Activated CD4-positive, alpha-beta T cell treated with anti-CD3 and anti-CD28 coated beads, Interleukin-2, amount 50 U/mL, for 48 hours (primary cell): ENCODE measurements at regions not wholly inside any gene's neighbourhood (a gene's known extent, or its start where the extent isn't known, plus 50 kb on each side); places are given as distances from the start of the nearest gene placed in this dataset.

Experiments used
- DNase-seq, 2 experiments: peaks; one replicate each; pipeline ENCODE4 v3.0.0-alpha.2; 2020

- no peak for DNase-seq
Measured at GRCh38 chr1:30511991-30512913, 211.1 kb downstream of the MATN1 start.

GRCh38 chr1:30511563-30511962, 211.8 kb downstream of the MATN1 start:
- no peak for DNase-seq

DNA sequence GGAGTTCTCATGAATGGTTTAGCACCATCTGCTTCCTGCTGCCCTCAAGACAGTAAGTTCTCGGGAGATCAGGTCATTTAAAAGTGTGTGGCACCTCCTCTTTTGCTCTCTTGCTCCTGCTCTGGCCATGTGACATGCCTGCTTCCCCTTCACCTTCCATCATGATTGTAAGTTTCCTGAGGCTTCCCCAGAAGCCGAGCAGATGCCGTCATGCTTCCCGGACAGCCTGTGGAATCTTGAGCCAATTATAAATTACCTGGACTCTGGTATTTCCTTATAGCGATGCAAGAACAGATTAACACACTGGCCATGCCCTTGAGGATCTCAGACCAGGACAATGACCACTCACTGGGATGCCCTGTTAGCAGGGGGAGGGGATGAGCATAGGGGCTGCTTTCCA, 212.3 kb downstream of the MATN1 start:
- DNase-seq: no peak

- no peak for DNase-seq
Measured at GRCh38 chr1:30509670-30510069, 213.7 kb downstream of the MATN1 start.

GRCh38 chr1:30508611-30509010, 214.8 kb downstream of the MATN1 start:
- DNase-seq: no peak

- DNase-seq: no peak
Measured at GRCh38 chr1:30508175-30508448, 215.3 kb downstream of the MATN1 start.

DNA sequence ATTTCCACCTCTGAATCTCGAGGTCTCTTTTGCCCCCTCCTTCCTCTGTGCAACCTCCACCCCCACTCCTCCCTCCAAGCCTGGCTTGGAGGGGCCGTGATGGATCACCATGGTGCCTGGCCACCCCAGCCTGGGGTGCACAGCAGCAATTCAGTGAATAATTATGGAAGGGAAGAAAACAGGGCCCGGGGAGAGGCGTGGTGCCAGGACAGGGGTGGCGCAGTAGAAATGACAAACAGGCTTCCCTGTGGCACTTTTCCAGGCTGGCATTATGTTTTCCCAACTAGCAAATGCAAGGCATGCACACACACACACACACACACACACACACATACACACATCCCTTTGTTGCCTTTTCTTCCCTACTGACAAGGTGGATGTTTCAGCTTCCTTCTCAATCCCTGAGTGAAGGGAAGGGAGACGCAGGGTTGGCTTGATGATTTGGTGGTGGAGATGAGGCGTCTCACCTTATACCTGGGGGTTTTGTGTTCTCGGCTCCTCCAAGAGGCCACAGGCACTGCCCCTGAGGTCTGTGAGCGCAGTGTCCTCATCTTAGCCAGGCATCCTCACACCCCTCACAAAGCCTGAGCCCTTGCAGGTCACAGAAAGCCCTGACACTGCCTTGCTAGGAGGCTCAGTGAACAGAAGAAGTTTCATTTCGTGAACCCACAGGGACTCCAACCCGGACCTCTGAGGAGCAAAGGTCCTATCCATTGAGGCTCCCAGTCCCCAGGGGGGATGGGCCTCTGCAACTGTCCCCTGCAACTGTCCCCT, 215.8 kb downstream of the MATN1 start:
- no peak for DNase-seq

DNA sequence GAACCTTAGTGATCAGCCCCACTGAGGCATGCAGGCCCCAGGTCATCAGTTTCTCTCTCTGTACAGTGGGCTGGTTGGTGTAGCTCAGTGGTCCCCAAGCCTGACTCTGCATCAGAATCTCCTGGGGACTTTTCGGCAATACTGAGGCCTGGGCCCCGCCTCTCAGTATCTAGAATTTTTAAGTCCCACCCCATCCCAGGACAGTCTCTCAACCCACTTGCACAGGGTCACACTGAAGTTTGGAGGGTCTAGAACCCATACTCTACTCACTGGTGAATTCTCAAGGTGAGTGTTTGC, 216.4 kb downstream of the MATN1 start:
- no peak for DNase-seq

DNA sequence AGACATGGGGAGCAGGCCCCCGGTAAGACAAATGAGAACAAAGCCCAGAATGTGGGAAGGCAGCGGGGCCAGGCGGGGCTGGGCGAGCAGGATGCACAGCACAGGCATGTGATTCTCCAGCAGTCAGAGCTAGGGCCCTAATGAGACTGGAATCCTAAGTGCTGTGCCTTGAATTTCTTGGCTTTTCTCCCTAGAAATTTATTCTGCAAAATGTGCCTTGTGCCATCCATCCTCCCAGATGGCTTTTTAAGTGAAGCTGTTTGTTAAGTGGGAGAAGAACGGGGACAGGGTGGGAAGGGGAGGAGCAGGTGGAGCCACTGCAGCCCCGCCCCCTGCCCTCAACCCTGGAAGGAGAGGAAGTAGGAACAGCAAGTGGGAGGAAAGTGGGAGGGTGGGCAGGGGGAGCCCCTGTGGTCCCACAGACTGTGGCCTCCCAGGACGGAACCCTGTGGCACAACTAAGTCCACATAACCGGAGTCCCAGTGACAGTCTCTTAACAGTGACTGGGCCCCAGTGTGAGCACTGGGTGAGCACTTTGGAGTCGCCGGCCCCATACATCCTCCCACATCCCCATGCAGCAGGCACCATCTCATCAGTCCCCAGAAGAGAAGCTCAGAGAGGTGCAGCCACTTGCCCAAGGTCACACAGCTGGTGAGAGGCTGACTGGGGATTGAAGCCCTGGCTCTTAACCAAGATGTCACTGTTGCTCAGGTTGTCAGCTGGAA, 216.9 kb downstream of the MATN1 start:
- DNase-seq: no peak

DNA sequence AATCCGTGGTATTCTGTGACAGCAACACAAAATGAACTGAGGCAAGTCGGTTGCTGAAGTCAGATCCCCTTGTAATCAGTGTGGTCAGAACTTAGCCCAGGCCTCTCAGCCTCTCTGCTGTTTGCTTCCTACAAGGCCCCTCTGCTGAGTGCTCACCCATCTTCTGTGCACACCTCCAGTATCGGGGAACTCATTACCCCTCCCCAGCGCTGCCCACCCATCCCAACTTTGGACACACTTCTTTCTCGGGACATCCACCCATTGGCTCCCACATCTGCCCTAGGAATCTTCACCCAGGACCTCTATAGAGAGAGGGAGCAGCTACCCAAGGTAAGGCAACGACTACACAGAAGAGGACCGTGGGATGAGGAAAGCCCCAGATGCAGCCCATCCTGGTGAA, 217.5 kb downstream of the MATN1 start:
- no peak for DNase-seq

GRCh38 chr1:30492451-30492850, 230.9 kb downstream of the MATN1 start:
- no peak for DNase-seq

- DNase-seq: no peak
Measured at GRCh38 chr1:30491831-30492230, 231.6 kb downstream of the MATN1 start.

DNA sequence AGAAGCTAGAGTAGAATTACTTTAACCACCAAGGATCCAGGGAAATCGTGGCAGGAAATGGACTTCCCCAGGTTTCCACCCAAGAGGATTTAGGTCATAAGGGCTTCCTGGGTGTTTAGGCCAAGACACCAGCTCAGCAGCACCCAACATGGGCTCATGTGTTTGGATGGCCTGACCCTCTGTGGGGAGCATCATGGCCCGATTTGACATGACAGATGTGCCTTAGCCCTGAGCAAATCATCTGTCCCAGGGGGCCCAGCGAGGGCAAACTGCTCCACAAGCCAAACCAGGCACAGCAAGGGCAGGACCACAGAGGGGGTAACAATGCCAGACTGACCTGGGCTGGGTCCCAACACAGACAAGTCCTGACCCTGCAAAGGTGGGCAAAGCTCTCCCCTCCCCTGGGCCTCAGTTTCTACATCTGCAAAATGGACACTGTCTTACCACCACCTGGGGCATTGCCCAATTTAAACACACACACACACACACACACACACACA, 232.8 kb downstream of the MATN1 start:
- no peak for DNase-seq

DNA sequence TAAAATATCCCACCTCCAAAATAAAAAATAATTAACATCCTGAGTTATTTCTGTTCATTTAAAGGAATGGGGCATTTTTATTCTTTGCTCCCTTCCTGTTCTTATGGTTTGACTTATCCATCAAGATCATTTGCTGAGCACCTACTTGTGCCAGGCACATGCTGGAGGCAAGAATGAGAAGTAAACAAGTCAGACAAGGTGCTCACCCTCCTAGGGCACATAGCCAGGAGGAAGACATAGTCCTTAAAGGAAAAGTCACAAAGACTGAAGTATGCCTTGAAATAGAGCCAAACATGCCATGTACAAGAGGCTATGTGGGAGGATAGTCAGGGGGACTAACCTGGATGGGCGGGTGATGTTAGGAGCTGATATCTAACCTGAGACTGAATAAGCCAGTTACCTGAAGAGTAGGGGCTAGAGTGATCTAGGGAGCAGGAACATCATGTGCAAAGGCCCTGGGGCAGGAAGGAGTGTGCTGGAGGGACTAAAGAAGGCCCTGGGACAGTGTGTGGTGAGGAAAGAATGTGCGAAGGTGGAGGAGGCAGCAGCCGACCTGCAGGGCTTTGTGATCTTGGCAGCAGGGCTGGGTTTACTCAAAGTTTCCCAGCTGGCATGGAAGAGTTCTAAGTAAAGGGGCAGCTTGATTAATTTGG, 233.5 kb downstream of the MATN1 start:
- no peak for DNase-seq

- DNase-seq: no peak
Measured at GRCh38 chr1:30488324-30488913, 235.0 kb downstream of the MATN1 start.

- no peak for DNase-seq
Measured at GRCh38 chr1:30487042-30487441, 236.3 kb downstream of the MATN1 start.

GRCh38 chr1:30485072-30485471, 238.3 kb downstream of the MATN1 start:
- no peak for DNase-seq

DNA sequence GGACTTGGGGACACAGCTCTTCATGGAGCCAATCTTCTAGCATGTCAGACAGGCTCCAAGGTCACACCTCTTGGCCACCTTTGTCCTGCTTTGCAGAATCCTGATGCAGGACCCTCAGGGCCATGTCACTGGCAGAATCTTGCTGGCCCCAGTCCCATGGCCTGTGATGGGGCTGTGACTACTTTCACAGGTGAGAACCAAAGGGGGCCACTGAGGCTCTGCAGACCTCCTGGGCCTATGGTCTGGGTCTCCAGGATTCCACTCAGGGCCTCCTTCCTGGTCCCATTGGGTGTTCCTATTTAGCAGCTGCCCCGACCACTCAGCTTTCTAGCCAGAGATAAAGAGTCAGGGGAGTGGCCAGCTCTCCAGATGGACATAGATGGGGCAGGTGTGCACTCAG, 238.7 kb downstream of the MATN1 start:
- no peak for DNase-seq

GRCh38 chr1:30479575-30479974, 243.8 kb downstream of the MATN1 start:
- DNase-seq: no peak

DNA sequence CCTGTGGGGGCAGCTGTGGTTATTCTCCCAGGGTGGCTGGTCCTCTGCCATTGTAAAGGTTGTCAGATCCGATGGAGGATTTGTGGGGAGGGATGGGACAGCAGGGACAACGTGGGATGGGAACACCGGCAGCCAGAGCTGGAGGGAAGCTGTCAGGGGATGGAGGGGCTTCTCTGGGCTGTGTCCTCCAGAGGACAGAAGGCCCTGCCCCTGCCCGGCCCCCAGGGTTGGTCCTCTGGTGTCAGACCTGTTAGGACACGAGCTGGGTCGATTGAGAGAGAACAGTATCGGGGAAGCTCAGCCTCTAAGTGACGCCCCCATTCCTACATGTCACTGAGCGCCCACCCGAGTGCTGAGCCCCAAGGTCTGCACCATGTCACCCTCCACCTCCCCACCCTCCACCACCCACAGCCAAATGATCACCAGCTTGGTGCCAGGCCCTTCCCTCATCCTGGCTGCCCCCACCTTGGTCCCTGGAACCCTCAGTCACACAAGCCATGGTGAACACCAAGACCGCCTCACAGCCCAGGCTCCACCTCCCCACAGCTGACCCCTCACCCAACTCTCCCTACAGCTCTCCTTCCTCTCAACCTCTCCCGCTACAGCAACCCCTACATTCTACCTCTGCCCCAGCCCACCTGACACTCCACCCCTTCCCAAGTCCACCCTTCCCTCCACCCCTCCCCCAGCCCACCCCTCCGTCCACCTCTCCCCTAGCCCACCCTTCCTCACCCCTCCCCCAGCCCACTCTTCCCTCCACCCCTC, 244.4 kb downstream of the MATN1 start:
- no peak for DNase-seq

DNA sequence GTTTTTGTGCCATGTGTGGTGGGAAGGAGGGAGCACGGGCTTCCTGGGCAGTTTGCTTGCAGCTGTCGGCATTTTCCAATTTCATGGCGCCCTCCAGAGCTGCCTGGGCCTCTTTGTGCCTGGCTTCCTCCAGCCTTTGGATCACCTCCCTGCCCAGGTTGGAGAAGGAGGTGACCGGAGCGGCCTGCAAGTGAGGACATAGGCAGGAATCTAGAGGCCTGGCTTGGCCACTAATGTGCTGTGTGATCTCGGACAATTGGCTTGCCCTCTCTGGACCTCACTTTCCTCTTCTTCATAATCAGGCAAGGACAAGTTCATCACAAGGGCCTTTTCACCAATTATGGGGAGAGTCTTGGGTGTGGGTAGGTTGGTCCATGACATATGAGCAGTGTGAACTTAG, 245.1 kb downstream of the MATN1 start:
- DNase-seq: no peak

DNA sequence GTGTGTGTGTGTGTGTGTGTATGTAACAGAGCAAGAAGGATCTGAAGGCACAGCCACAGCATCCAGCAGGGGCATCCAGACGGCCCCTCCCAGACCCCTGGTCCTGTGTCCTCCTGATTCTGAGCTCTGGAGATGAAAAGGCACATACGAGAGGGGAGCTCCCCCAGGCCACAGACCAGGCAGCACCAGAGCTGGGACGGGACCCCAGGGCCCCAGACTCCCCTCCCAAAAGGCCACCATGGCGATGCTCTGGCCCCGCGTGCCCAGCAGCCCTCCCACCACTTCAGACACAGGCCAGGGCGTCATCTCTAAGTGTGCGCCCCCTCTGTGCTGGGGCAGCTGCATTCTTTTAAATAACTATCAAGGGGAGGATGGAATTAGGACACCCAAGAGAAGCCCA, 245.8 kb downstream of the MATN1 start:
- DNase-seq: no peak
